OCI-LY3 (cell line): ENCODE measurements at regions not wholly inside any gene's neighbourhood (a gene's known extent, or its start where the extent isn't known, plus 50 kb on each side); places are given as distances from the start of the nearest gene placed in this dataset.

ENCODE experiments used
- H2AFZ ChIP-seq: fragments of 200-600, 300-600 bp; shearing (Covaris generic); 2 replicates; pipeline ENCODE4 v1.6.0; 2014; ENCODE audit warnings: antibody characterized with exemption, low read depth, low read length
- H3K27ac ChIP-seq: fragments of 200-600, 300-600 bp; sonication (generic); 2 replicates; pipeline ENCODE4 v1.5.1; 2014; ENCODE audit warnings: mild to moderate bottlenecking, low read length, moderate library complexity, mixed read lengths
- H3K27me3 ChIP-seq: fragments of 200-600, 300-600 bp; sonication (generic); 2 replicates; pipeline ENCODE4 v1.6.1; 2014; ENCODE audit warnings: low read depth, low read length, mixed read lengths
- H3K36me3 ChIP-seq: fragments of 200-600, 300-600 bp; sonication (generic); replicated peaks from 2 replicates; pipeline ENCODE3; 2014; ENCODE audit warnings: low read depth, low read length, mixed read lengths
- H3K4me1 ChIP-seq: fragments of 300-600, 200-600 bp; sonication (generic); 2 replicates; pipeline ENCODE4 v1.6.1; 2014; ENCODE audit warnings: low read length, mixed read lengths
- H3K4me2 ChIP-seq: fragments of 200-600, 300-600 bp; sonication (generic); 2 replicates; pipeline ENCODE4 v1.6.1; 2014; ENCODE audit warnings: low read length, mixed read lengths
- H3K4me3 ChIP-seq: fragments of 300-600, 200-600 bp; sonication (generic); 2 replicates; pipeline ENCODE4 v1.5.1; 2014; ENCODE audit warnings: antibody characterized with exemption, mild to moderate bottlenecking, low read length, moderate library complexity
- H3K79me2 ChIP-seq: fragments of 300-600, 200-600 bp; shearing (Covaris generic); 2 replicates; pipeline ENCODE4 v1.6.1; 2014; ENCODE audit warnings: mild to moderate bottlenecking, low read length, mixed read lengths
- H3K9ac ChIP-seq: fragments of 300-600, 200-600 bp; shearing (Covaris generic); 2 replicates; pipeline ENCODE4 v1.6.0; 2014; ENCODE audit warnings: mild to moderate bottlenecking, low read length, moderate library complexity
- H3K9me3 ChIP-seq: fragments of 200-600, 300-600 bp; shearing (Covaris generic); 2 replicates; pipeline ENCODE4 v1.6.1; 2014; ENCODE audit warnings: low read length, mixed read lengths; ENCODE audit not compliant: insufficient read depth
- H4K20me1 ChIP-seq: fragments of 200-600, 300-600 bp; sonication (generic); 2 replicates; pipeline ENCODE4 v1.6.1; 2016; ENCODE audit warnings: low read length, mixed read lengths; ENCODE audit not compliant: insufficient read depth
- EZH2phosphoT487 ChIP-seq: fragments of 200-600 bp; shearing (Covaris generic); IDR thresholded peaks from 2 replicates; pipeline ENCODE4 v1.6.1; 2018; ENCODE audit warnings: antibody characterized with exemption, mixed run types, low read depth
- TF ChIP-seq, protein P1 (sequence below): fragments of 200-600, 300-600 bp; sonication (generic); IDR thresholded peaks from 2 replicates; pipeline ENCODE4 v1.5.1; 2014; ENCODE audit warnings: antibody characterized with exemption, low read length, low read depth

GRCh38 chr6:100112855-100113508, 119.0 kb upstream of the MCHR2 start:
- Histone ChIP-seq H3K4me2 (no peak overlapping the region), H4K20me1 (no peaks in the 10 kb centered on the region), H3K79me2 (no peaks in the 10 kb centered on the region), H3K4me3 (no peak overlapping the region), H3K36me3 (no peaks in the 10 kb centered on the region), H3K27me3 (no peaks in the 10 kb centered on the region), H2AFZ (no peak overlapping the region), H3K9ac (no peak overlapping the region), H3K9me3 (no peaks in the 10 kb centered on the region), H3K27ac (no peak overlapping the region), H3K4me1 (peaks cover 35% of the 10 kb centered on the region)
- TF ChIP-seq, protein P1, sequence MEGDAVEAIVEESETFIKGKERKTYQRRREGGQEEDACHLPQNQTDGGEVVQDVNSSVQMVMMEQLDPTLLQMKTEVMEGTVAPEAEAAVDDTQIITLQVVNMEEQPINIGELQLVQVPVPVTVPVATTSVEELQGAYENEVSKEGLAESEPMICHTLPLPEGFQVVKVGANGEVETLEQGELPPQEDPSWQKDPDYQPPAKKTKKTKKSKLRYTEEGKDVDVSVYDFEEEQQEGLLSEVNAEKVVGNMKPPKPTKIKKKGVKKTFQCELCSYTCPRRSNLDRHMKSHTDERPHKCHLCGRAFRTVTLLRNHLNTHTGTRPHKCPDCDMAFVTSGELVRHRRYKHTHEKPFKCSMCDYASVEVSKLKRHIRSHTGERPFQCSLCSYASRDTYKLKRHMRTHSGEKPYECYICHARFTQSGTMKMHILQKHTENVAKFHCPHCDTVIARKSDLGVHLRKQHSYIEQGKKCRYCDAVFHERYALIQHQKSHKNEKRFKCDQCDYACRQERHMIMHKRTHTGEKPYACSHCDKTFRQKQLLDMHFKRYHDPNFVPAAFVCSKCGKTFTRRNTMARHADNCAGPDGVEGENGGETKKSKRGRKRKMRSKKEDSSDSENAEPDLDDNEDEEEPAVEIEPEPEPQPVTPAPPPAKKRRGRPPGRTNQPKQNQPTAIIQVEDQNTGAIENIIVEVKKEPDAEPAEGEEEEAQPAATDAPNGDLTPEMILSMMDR, result no peak
- no peak for TF ChIP-seq EZH2phosphoT487

DNA sequence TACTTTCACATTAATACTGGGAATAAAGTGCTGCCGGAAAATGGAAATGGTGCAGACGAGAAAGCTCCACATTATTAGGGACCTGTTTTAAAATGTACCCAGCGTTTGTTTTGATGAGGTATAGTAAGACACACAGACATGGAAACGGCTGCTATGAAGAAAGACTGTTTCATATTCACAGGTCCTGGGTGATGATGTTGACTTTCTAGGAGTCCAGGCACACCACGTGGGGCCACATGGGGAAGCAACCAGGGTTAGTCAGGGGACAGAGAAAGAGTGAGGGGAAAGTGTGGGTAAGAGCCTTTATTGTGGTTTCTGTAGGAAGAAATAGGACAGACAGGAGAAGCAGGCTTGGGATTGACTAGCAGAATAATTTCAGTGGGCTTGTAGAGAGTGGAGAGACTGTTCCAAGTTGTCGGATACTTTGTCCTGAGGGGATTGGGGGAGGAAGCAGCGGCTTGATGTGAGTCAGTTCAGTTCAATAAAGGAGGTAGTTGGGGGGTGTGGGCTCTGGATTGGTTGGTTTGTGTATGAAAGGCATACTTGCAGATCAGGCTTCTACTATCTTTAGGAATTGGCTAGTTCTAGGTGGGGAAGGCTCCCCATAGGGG, 112.0 kb upstream of the MCHR2 start:
- Histone ChIP-seq H3K36me3 (no peaks in the 10 kb centered on the region), H3K27ac (no peak overlapping the region), H3K9ac (no peak overlapping the region), H3K9me3 (no peaks in the 10 kb centered on the region), H3K4me2 (no peak overlapping the region), H3K27me3 (no peaks in the 10 kb centered on the region), H3K4me1 (peaks cover 34% of the 10 kb centered on the region), H3K4me3 (no peak overlapping the region), H3K79me2 (no peaks in the 10 kb centered on the region), H2AFZ (no peak overlapping the region), H4K20me1 (no peaks in the 10 kb centered on the region)
- TF ChIP-seq, protein P1, result no peak
- TF ChIP-seq EZH2phosphoT487, result no peak

DNA sequence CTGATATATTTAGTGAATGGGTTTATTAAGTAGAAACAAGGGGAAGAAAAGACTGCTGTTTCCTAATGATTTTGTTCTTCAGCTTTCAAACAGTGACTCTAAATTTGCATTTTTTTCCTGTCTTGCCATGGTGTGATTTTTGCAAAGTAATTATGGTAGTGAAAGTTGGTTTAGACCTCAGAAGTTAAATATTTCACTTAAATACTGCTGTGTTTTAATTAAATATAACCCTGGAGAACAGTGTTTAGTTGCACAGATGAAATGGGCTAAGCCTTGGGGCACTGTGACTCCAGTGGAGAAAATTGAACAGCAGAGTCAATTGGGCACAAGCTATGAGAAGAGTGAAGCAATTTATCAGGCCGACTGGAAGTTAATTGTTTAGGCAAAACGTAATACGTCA, 111.1 kb upstream of the MCHR2 start:
- Histone ChIP-seq H3K9me3 (no peaks in the 10 kb centered on the region), H3K4me3 (peak overlapping the region; percentile 9; the same call in 1 of the 2 replicates), H3K36me3 (no peaks in the 10 kb centered on the region), H3K27me3 (no peaks in the 10 kb centered on the region), H3K4me1 (peaks cover 34% of the 10 kb centered on the region), H4K20me1 (no peaks in the 10 kb centered on the region), H3K27ac (no peak overlapping the region), H3K9ac (no peak overlapping the region), H3K4me2 (peak overlapping the region; percentile 45), H2AFZ (no peak overlapping the region), H3K79me2 (no peaks in the 10 kb centered on the region)
- no peak for TF ChIP-seq EZH2phosphoT487
- TF ChIP-seq, protein P1, result no peak

DNA sequence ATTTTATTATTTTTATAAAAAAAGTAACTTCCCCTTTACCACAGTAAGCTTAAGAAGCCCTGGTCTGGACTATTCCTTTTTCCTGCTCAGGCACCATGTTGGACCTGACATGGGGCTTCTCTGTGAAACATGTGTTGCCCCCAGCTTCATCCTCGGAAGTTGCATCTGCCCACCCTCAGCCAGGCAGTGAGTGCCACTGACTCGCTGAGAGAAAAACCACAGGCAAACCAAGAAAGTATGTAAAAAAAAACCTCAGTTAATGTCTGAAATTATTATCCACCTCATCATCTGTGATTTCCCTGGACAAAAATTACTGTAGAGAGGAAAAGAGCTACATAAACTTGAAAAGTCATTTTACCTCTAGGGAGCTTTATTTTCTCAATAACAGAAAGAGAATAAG, 109.9 kb upstream of the MCHR2 start:
- peaks cover 31% of the 10 kb centered on the region for H3K4me1 ChIP-seq
- no peaks in the 10 kb centered on the region for H3K27me3 ChIP-seq
- no peak overlapping the region for H3K27ac ChIP-seq
- TF ChIP-seq, protein P1, result no peak
- TF ChIP-seq EZH2phosphoT487, result no peak
- H3K79me2 ChIP-seq, result no peaks in the 10 kb centered on the region
- no peak overlapping the region for H2AFZ ChIP-seq
- H3K9ac ChIP-seq, result no peak overlapping the region
- H3K4me3 ChIP-seq, result no peak overlapping the region
- H4K20me1 ChIP-seq, result no peaks in the 10 kb centered on the region
- no peak overlapping the region for H3K4me2 ChIP-seq
- no peaks in the 10 kb centered on the region for H3K9me3 ChIP-seq
- H3K36me3 ChIP-seq, result no peaks in the 10 kb centered on the region
